ENCODE measurements at regions not wholly inside any gene's neighbourhood (a gene's known extent, or its start where the extent isn't known, plus 50 kb on each side); places are given as distances from the start of the nearest gene placed in this dataset.

DNA sequence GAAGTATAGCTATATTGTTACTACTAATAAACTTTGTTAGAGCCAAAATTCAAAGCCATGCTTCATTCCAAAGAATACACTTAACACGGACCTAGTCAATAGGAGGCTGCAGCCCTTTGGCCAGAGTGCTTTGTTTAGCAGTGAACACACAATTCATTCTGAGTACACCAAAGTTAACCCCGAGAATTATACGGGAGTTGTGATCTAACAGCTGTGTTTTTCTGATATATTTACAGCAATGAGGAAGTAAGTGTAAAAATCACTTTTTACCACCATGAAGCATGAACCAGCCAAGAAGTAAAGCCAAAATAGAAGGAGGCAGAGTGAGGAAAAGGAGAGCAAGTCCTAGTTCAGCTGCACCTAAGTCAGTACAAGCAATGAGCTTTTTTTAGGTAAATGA lies 156.8 kb upstream of the PDE3A start:
- no peaks in the 10 kb centered on the region for H3K27me3 ChIP-seq
- TF ChIP-seq, protein P1, sequence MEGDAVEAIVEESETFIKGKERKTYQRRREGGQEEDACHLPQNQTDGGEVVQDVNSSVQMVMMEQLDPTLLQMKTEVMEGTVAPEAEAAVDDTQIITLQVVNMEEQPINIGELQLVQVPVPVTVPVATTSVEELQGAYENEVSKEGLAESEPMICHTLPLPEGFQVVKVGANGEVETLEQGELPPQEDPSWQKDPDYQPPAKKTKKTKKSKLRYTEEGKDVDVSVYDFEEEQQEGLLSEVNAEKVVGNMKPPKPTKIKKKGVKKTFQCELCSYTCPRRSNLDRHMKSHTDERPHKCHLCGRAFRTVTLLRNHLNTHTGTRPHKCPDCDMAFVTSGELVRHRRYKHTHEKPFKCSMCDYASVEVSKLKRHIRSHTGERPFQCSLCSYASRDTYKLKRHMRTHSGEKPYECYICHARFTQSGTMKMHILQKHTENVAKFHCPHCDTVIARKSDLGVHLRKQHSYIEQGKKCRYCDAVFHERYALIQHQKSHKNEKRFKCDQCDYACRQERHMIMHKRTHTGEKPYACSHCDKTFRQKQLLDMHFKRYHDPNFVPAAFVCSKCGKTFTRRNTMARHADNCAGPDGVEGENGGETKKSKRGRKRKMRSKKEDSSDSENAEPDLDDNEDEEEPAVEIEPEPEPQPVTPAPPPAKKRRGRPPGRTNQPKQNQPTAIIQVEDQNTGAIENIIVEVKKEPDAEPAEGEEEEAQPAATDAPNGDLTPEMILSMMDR (IDR thresholded peaks at IDR 0.05): no peak
- peaks cover 0 to 32% of the 10 kb centered on the region in 2 donors for H3K4me1 ChIP-seq

DNA sequence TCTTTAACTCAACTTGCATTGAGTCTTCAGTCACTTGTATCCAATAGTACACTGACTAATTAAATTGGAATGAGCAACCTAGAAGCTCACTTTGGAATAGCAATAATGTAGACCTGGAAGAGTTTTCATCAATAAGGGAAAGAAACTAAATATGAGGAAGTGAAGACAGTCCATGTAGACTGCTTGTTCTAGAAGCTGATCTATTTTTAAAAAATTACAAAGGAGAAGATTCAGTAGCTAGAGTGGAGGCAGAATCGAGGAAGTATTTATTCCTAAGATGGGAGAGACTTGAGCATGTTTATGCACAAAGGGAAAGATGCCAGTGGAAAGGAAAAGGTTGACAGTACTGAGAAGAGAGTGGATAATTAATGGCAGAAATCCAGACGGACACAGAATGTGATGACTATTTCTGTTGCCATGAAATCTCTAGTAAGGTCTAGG lies 156.3 kb upstream of the PDE3A start:
- Histone ChIP-seq H3K4me1 (peaks cover 0 to 32% of the 10 kb centered on the region in 2 donors), H3K4me3 (no peak overlapping the region)

More for the DNA sequence above, 156.8 kb upstream of the PDE3A start:
- no peak overlapping the region for H3K4me3 ChIP-seq
- peak overlapping the region; percentile 77 to 88 for H3K27ac ChIP-seq
- H3K9me3 ChIP-seq: no peaks in the 10 kb centered on the region
- H3K36me3 ChIP-seq: no peaks in the 10 kb centered on the region
- DNase-seq (ENCODE audit: low spot score): no peak

DNA sequence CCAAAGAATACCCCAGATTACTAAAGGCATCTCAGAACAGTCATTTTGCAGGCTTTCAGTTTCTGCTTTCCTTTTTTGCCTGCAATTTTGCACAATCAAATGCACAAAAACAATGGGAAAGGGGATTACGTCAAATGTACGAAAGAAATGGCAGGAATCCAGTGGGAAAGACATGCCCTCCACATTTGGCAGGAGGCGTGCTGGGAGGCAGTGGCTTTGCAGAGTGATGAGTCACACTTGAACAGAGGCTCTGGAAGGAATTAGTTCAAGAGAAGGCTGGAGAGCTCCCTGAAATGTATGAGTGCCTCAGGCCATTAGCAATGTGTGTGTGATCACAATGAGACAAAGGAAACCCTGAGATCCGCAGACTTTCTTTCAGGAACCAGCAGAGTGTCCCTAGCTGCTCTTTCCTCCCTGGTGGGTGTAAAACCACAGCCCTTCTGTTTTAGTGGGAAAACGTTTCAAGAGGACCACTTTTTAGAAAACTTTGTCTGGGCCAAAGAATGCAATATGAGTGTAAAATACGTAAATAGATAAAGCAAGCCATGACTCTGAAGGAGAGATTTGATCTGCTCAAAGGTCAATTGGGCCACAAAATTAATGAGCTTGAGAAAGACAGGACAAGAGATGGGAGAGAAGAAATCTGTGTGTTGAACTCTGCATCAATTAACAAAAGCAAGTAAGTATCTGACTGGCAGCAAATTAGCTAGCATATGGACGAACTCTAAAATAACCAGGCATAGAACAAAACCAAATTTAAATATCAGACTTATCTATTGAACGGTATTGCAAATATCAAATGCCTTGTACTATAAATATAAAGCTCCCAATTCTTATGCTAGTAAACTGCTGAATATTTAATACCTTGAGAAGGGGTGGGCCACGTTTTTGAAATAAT lies 155.4 kb upstream of the PDE3A start:
- peak; percentile 93 for DNase-seq (ENCODE audit: low spot score)
- peaks cover 0 to 32% of the 10 kb centered on the region in 2 donors for H3K4me1 ChIP-seq
- H3K27me3 ChIP-seq: no peaks in the 10 kb centered on the region
- peak overlapping the region in 1 of 2 donors; percentile 10 for H3K4me3 ChIP-seq
- H3K9me3 ChIP-seq: no peaks in the 10 kb centered on the region
- TF ChIP-seq, protein P1 (IDR thresholded peaks at IDR 0.05): no peak
- peak overlapping the region; percentile 77 to 88 for H3K27ac ChIP-seq
- H3K36me3 ChIP-seq: no peaks in the 10 kb centered on the region

More for the DNA sequence above, 156.3 kb upstream of the PDE3A start:
- Histone ChIP-seq H3K27me3 (no peaks in the 10 kb centered on the region), H3K27ac (peak overlapping the region; percentile 77 to 88), H3K9me3 (no peaks in the 10 kb centered on the region), H3K36me3 (no peaks in the 10 kb centered on the region)
- DNase-seq (ENCODE audit: low spot score): no peak
- TF ChIP-seq, protein P1 (IDR thresholded peaks at IDR 0.05): no peak

DNA sequence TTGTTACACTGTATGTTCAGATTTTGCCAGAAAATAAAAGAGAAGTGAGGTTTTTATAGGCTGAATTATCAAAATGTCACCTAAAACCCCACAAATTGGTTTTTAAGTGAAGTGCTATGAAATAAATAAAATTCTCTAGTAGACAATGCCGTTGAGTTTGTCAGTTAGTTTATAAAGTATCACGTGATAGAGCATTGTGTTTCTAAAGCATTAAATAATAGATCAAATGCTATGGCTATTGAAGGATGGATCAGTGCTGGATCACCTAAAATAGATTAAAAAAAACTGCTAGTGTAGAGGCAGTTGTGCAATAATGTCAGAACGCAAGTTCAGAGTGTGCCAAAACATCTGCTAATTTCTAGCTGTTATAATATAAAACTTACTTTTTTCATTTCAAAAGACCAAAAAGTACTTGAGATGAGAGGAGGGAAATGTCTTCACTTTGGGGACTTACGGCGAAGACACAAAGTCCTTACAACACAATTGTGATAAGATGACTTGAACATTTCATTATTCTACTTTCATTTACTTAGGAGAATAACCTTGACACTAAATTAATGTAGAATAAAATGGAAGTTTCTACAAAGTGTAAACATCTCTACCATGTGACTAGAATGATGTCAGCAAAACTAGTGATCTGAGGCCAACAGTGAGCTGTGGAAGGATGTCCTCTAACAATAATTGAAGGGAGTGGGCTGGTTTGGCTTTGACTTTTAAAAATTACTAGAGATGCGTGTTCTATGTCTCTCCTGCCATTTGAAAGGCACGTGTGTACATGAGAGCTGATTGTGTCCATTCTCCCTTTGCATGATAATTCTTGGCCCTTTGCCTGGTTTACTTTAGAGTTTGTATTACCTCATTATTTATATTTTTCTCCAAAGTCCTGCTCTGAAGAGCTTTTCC lies 154.4 kb upstream of the PDE3A start:
- Histone ChIP-seq H3K27ac (peak overlapping the region; percentile 77 to 88), H3K27me3 (no peaks in the 10 kb centered on the region), H3K4me3 (no peak overlapping the region), H3K4me1 (peaks cover 0 to 32% of the 10 kb centered on the region in 2 donors), H3K36me3 (no peaks in the 10 kb centered on the region), H3K9me3 (no peaks in the 10 kb centered on the region)
- DNase-seq (ENCODE audit: low spot score): no peak
- TF ChIP-seq, protein P1 (IDR thresholded peaks at IDR 0.05): no peak

DNA sequence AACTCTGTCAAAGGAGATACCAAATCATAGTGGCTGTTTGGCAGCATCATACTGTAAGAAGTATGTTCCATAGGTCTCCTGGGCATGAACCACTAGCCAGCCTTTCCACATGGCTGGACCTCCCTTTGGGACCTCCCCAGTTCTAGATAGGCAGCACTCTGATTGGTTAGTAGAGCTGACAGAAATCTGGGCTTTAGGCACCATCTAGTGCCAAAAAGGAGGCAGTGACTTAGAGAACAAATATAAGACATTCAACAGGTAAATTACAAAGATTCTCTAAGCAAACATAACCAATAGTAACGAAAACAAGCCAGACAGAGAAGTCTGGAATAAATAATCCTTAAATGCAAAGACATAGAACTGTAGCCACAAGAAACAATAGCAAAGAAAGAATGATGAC lies 148.0 kb upstream of the PDE3A start:
- TF ChIP-seq, protein P1 (IDR thresholded peaks at IDR 0.05): no peak
- Histone ChIP-seq H3K4me3 (no peak overlapping the region), H3K27me3 (no peaks in the 10 kb centered on the region), H3K36me3 (no peaks in the 10 kb centered on the region), H3K4me1 (no peaks in the 10 kb centered on the region), H3K27ac (no peak overlapping the region), H3K9me3 (peaks cover 0 to 4% of the 10 kb centered on the region in 2 donors)
- no peak for DNase-seq (ENCODE audit: low spot score)
